Transverse colon (tissue), 4 donors: ENCODE measurements at regions not wholly inside any gene's neighbourhood (a gene's known extent, or its start where the extent isn't known, plus 50 kb on each side); places are given as distances from the start of the nearest gene placed in this dataset.

Source experiments
- DNase-seq: peaks from one replicate; pipeline ENCODE4 v3.0.0-alpha.2; 2019
- H3K27ac ChIP-seq, 4 donors: fragments of 200-600 bp; sonication (generic); 2 replicates each; pipeline ENCODE4 v1.5.1; 2016 to 2018; ENCODE audit warnings: inconsistent platforms in 4 of 4
- H3K27me3 ChIP-seq: fragments of 200-600 bp; sonication (generic); 2 replicates; pipeline ENCODE4 v1.5.1; 2017; ENCODE audit warnings: inconsistent platforms
- H3K36me3 ChIP-seq, 4 donors: fragments of 200-600 bp; sonication (generic); 2 replicates each; pipeline ENCODE4 v1.5.1; 2017 to 2019; ENCODE audit warnings: inconsistent platforms in 4 of 4
- H3K4me1 ChIP-seq, 4 donors: fragments of 200-600 bp; sonication (generic); 2 replicates each; pipeline ENCODE4 v1.5.1; 2017 to 2020; ENCODE audit warnings: inconsistent platforms in 4 of 4
- H3K4me3 ChIP-seq, 4 donors: fragments of 200-600 bp; sonication (generic); 1 replicate in 1 of 4; 2 replicates in 3 of 4; pipeline versions ENCODE4 v1.5.1 to v1.6.1; 2017 to 2019; ENCODE audit warnings: inconsistent platforms in 4 of 4
- H3K9me3 ChIP-seq, 2 donors: fragments of 200-600 bp; sonication (generic); 2 replicates each; pipeline ENCODE4 v1.5.1; 2017 to 2019; ENCODE audit warnings: inconsistent platforms in 2 of 2
- EP300 ChIP-seq: sonication (generic); formaldehyde crosslinking; IDR thresholded peaks from one replicate; pipeline ENCODE4 v1.6.1; 2017; ENCODE audit warnings: antibody characterized with exemption, low read depth
- POLR2A ChIP-seq: fragments of 450-650 bp; IDR thresholded peaks from one replicate; pipeline ENCODE4 v1.6.1; 2016; ENCODE audit warnings: antibody characterized with exemption, mild to moderate bottlenecking, moderate library complexity
- POLR2AphosphoS5 ChIP-seq, 3 donors: sonication (generic); formaldehyde crosslinking; IDR thresholded peaks; one replicate each; pipeline ENCODE4 v1.6.1; 2016; ENCODE audit warnings: antibody characterized with exemption in 3 of 3
- WGBS, 2 donors: methylation state at CpG; one replicate each; pipeline ENCODE4 v1.1.5; 2018; ENCODE audit warnings: low coverage in 1 of 2; 5-methylcytosine and 5-hydroxymethylcytosine counted together
- in situ Hi-C, 4 donors: fragments of 200-750 bp; cut with MboI; loops; one replicate each; pipeline versions ENCODE4 v1.15.0 to v1.15.1; 2017; ENCODE audit warnings: low sequenced_read_pairs in 3 of 4, low pct_ligation_motif_present in 1 of 4, low pct_unique_long_range_greater_than_20kb in 1 of 4
- intact Hi-C: fragments of 100-400 bp; cut with DNase I; formaldehyde crosslinking; loops from one replicate; pipeline ENCODE4 v1.15.1; 2023; ENCODE audit warnings: low total_unique reads
- TF ChIP-seq, protein P1 (sequence below), 5 experiments: fragments of 200-600 bp in 3 of 5; fragments of 450-650 bp in 2 of 5; sonication (generic) in 3 of 5; IDR thresholded peaks; 1 replicate in 2 of 5; 2 replicates in 3 of 5; pipeline ENCODE4 v1.5.1; 2016 to 2017; ENCODE audit warnings: antibody characterized with exemption in 5 of 5, inconsistent platforms in 3 of 5, mild to moderate bottlenecking in 2 of 5, moderate library complexity in 1 of 5

GRCh38 chr5:3933966-3934365 lies 338.3 kb downstream of the IRX1 start:
- no peak overlapping the region for H3K27ac ChIP-seq
- H3K27me3 ChIP-seq = no peaks in the 10 kb centered on the region
- DNase-seq = no peak
- H3K4me3 ChIP-seq = no peak overlapping the region
- no peaks in the 10 kb centered on the region for H3K36me3 ChIP-seq
- in situ Hi-C loops = no loop called here
- TF ChIP-seq, protein P1, sequence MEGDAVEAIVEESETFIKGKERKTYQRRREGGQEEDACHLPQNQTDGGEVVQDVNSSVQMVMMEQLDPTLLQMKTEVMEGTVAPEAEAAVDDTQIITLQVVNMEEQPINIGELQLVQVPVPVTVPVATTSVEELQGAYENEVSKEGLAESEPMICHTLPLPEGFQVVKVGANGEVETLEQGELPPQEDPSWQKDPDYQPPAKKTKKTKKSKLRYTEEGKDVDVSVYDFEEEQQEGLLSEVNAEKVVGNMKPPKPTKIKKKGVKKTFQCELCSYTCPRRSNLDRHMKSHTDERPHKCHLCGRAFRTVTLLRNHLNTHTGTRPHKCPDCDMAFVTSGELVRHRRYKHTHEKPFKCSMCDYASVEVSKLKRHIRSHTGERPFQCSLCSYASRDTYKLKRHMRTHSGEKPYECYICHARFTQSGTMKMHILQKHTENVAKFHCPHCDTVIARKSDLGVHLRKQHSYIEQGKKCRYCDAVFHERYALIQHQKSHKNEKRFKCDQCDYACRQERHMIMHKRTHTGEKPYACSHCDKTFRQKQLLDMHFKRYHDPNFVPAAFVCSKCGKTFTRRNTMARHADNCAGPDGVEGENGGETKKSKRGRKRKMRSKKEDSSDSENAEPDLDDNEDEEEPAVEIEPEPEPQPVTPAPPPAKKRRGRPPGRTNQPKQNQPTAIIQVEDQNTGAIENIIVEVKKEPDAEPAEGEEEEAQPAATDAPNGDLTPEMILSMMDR (IDR thresholded peaks at IDR 0.05) = no peak
- no peak for TF ChIP-seq POLR2AphosphoS5 (IDR thresholded peaks at IDR 0.05)
- no peak for TF ChIP-seq EP300
- TF ChIP-seq POLR2A = no peak
- no peaks in the 10 kb centered on the region for H3K4me1 ChIP-seq
- H3K9me3 ChIP-seq = peaks cover 3 to 12% of the 10 kb centered on the region in 2 donors
- 85% methylated on average over 2 of the region's 2 CpGs; no CpG with 5 or more reads in 1 of the 2 donors for WGBS, 2 donors
- intact Hi-C loops = no loop called here

DNA sequence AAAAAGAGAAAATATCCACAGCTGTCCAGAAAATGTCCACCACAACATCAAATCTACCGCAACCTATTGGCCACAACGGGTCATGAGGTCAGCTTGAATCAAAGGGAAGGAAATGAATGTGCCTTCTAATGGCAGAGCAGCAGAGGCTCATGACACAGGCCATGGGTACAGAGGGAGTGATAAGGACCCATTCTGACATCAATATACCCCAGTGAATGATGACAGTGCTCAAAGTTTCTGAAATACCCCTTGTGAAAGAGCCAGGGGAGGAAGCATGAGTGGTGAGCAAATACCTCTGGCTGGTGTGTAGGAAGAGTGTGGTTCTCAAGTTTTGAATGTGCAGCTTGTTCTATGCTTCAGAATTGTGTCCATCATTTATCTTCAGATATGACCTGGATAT lies 348.2 kb downstream of the IRX1 start:
- H3K27ac ChIP-seq = no peak overlapping the region
- TF ChIP-seq POLR2A = no peak
- TF ChIP-seq EP300 = no peak
- TF ChIP-seq POLR2AphosphoS5 (IDR thresholded peaks at IDR 0.05) = no peak
- TF ChIP-seq, protein P1 (IDR thresholded peaks at IDR 0.05) = no peak
- no peak for DNase-seq
- intact Hi-C loops (no loop called here), in situ Hi-C loops (no loop called here)
- H3K27me3 ChIP-seq = no peaks in the 10 kb centered on the region
- H3K9me3 ChIP-seq = peaks cover 0 to 4% of the 10 kb centered on the region in 2 donors
- H3K36me3 ChIP-seq = no peaks in the 10 kb centered on the region
- H3K4me1 ChIP-seq = no peaks in the 10 kb centered on the region
- 85 to 100% methylated on average over 2 of the region's 2 CpGs for WGBS, 2 donors
- H3K4me3 ChIP-seq = no peak overlapping the region

DNA sequence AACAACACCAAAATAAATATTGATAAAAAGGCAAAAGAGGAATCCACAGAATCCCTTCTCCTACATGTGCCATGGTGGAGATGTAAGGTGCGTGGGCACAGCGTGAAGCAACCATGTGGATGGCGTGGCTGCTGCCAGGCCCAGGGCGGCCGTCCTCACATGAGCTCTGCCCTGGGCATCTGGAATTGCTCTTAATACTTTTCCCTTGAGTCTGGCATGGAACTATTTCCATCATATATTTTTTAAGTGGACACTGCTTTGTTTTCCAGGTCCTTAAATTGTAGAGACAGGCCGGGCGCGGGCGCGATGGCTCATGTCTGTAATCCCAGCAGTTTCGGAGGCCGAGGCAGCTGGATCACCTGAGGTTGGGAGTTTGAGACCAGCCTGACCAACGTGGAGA lies 349.3 kb downstream of the IRX1 start:
- H3K27ac ChIP-seq = no peak overlapping the region
- in situ Hi-C loops (no loop called here), intact Hi-C loops (no loop called here)
- H3K9me3 ChIP-seq = peaks cover 0 to 4% of the 10 kb centered on the region in 2 donors
- 93 to 100% methylated on average over 1 to 13 of the region's 13 CpGs for WGBS, 2 donors
- H3K27me3 ChIP-seq = no peaks in the 10 kb centered on the region
- no peak for DNase-seq
- H3K36me3 ChIP-seq = no peaks in the 10 kb centered on the region
- TF ChIP-seq POLR2AphosphoS5 (IDR thresholded peaks at IDR 0.05) (no peak), POLR2A (no peak), EP300 (no peak)
- TF ChIP-seq, protein P1 (IDR thresholded peaks at IDR 0.05) = no peak
- no peak overlapping the region for H3K4me3 ChIP-seq
- H3K4me1 ChIP-seq = no peaks in the 10 kb centered on the region

DNA sequence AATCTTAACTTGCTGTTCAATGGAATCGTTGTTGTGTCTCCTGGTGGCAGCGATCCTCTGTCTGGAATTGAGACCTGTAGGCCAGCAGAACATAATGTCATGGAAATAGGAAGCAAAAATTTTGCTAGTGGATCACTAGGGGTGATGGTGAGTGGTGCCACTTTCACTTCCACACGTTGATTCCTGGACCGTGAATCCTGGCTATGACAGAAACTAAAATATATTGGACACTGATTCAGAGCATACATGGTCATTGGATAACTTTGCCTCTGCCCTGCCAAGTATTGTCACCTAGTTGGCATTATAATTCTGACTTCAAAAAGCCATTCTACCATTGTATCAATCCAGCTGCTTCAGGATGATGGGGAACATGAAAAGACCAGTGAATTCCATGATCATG lies 353.2 kb downstream of the IRX1 start:
- no peaks in the 10 kb centered on the region for H3K4me1 ChIP-seq
- no peaks in the 10 kb centered on the region for H3K36me3 ChIP-seq
- TF ChIP-seq POLR2A (no peak), POLR2AphosphoS5 (IDR thresholded peaks at IDR 0.05) (no peak), EP300 (no peak)
- TF ChIP-seq, protein P1 (IDR thresholded peaks at IDR 0.05) = no peak
- no peak for DNase-seq
- no peak overlapping the region for H3K4me3 ChIP-seq
- H3K27me3 ChIP-seq = no peaks in the 10 kb centered on the region
- 63 to 74% methylated on average over 2 to 4 of the region's 4 CpGs for WGBS, 2 donors
- H3K27ac ChIP-seq = no peak overlapping the region
- peaks cover 0 to 2% of the 10 kb centered on the region in 2 donors for H3K9me3 ChIP-seq
- intact Hi-C loops (no loop called here), in situ Hi-C loops (no loop called here)
